ENCODE measurements at regions not wholly inside any gene's neighbourhood (a gene's known extent, or its start where the extent isn't known, plus 50 kb on each side); places are given as distances from the start of the nearest gene placed in this dataset.
"Not testable (repeated sequence)": the region's sequence is repeated elsewhere in the genome, so short reads cannot be mapped to it uniquely, and the experiment has no call there.

DNA sequence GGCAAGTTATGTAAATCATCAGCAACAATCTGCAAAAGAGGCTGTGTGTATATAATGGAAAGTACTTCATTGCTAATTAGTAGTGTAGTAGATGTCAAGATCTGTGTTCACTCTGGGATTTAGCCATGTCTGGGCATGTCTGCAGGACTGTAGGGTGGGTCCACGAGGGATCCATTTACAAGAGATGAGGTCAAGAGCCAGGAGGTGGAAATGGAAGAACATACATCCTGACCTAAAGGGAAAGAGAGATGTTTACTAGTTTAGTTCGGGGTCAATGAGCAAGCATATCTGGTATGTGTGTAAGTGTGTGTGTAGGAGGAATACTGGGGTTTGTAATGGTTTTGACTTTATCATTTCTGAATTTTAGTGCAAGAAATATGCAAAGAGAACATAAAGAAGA, 171.5 kb upstream of the NANOGP8 start:
- POLR2A ChIA-PET = no interaction called here
- H3K4me1 ChIP-seq = peaks cover 8% of the 10 kb centered on the region
- Mint-ChIP-seq H3K4me3 (ENCODE audit: unreplicated experiment) (no peak overlapping the region), H3K27me3 (ENCODE audit: insufficient read depth, unreplicated experiment) (no peaks in the 10 kb centered on the region), H3K4me1 (ENCODE audit: low read depth, unreplicated experiment) (peaks cover 13% of the 10 kb centered on the region), H3K9me3 (ENCODE audit: unreplicated experiment) (no peaks in the 10 kb centered on the region), H3K36me3 (ENCODE audit: insufficient read depth, unreplicated experiment) (no peaks in the 10 kb centered on the region), H3K27ac (ENCODE audit: unreplicated experiment) (no peak overlapping the region)
- no peak overlapping the region for H3K4me3 ChIP-seq (ENCODE audit: low read depth, low read length)
- no TSS peak for BruUV-seq (replicated peaks)
- CTCF ChIA-PET = no interaction called here
- DNase-seq = no peak
- H3K9me3 ChIP-seq = no peaks in the 10 kb centered on the region
- intact Hi-C loops (cut with micrococcal nuclease; ENCODE audit: unreplicated experiment) = no loop called here
- no peaks in the 10 kb centered on the region for H3K27me3 ChIP-seq (replicated peaks; ENCODE audit: control insufficient read depth, insufficient read depth, low read length)
- TF ChIP-seq CTCF (IDR thresholded peaks at IDR 0.05; ENCODE audit: insufficient read depth in 1 of 2, low read depth in 1 of 2, low read length in 1 of 2, severe bottlenecking in 1 of 2, unreplicated experiment in 1 of 2) = no peak
- H3K36me3 ChIP-seq (ENCODE audit: control insufficient read depth, insufficient read depth, low read length) = no peaks in the 10 kb centered on the region

DNA sequence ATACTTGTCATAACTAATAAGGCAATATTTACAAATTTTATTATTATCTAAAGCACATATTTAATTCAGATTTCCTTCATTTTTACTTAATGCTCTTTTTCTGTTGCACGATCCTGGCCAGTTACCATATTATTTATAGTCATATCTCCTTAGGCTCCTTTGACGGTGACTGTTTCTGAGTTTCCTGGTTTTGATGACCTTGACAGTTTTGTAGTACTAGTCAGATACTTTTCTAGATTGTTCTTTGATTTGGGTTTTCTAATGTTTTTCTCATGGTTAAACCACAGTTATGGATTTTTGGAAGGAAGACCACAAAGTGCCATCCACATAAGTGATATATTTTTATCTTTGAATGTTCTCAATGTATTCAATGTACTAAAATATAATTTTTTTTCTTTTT, 171.0 kb upstream of the NANOGP8 start:
- Histone ChIP-seq H3K4me1 (peaks cover 6% of the 10 kb centered on the region), H3K9me3 (no peaks in the 10 kb centered on the region), H3K36me3 (ENCODE audit: control insufficient read depth, insufficient read depth, low read length) (no peaks in the 10 kb centered on the region), H3K27me3 (replicated peaks; ENCODE audit: control insufficient read depth, insufficient read depth, low read length) (no peaks in the 10 kb centered on the region), H3K4me3 (ENCODE audit: low read depth, low read length) (no peak overlapping the region)
- Mint-ChIP-seq H3K4me3 (ENCODE audit: unreplicated experiment) (no peak overlapping the region), H3K36me3 (ENCODE audit: insufficient read depth, unreplicated experiment) (no peaks in the 10 kb centered on the region), H3K4me1 (ENCODE audit: low read depth, unreplicated experiment) (peaks cover 9% of the 10 kb centered on the region), H3K27ac (ENCODE audit: unreplicated experiment) (no peak overlapping the region), H3K9me3 (ENCODE audit: unreplicated experiment) (no peaks in the 10 kb centered on the region), H3K27me3 (ENCODE audit: insufficient read depth, unreplicated experiment) (no peaks in the 10 kb centered on the region)
- no peak for DNase-seq
- POLR2A ChIA-PET = no interaction called here
- no TSS peak for BruUV-seq (replicated peaks)
- intact Hi-C loops (cut with micrococcal nuclease; ENCODE audit: unreplicated experiment) = no loop called here
- TF ChIP-seq CTCF (IDR thresholded peaks at IDR 0.05; ENCODE audit: insufficient read depth in 1 of 2, low read depth in 1 of 2, low read length in 1 of 2, severe bottlenecking in 1 of 2, unreplicated experiment in 1 of 2) = no peak
- CTCF ChIA-PET = no interaction called here

DNA sequence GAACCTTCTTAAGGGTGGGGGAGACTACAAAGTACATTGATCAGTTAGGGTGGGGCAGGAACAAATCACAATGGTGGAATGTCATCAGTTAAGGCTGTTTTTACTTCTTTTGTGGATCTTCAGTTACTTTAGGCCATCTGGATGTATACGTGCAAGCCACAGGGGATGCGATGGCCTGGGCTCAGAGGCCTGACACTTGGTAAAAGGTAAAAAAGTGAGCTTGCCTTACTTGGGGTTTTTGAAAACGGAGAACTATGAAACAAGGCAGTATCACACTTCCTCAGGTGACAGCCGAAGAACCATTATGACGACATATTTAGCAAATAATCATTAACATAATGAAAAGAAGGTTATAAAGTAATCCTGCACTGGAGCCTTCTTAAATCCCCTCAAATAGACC, 169.8 kb upstream of the NANOGP8 start:
- H3K36me3 Mint-ChIP-seq (ENCODE audit: insufficient read depth, unreplicated experiment); H3K4me3 Mint-ChIP-seq (ENCODE audit: unreplicated experiment); H3K36me3 ChIP-seq (ENCODE audit: control insufficient read depth, insufficient read depth, low read length); H3K9me3 Mint-ChIP-seq (ENCODE audit: unreplicated experiment); CTCF ChIA-PET; H3K27me3 ChIP-seq (replicated peaks; ENCODE audit: control insufficient read depth, insufficient read depth, low read length); H3K27ac Mint-ChIP-seq (ENCODE audit: unreplicated experiment); H3K27me3 Mint-ChIP-seq (ENCODE audit: insufficient read depth, unreplicated experiment); POLR2A ChIA-PET; intact Hi-C loops (cut with micrococcal nuclease; ENCODE audit: unreplicated experiment); H3K4me3 ChIP-seq (ENCODE audit: low read depth, low read length); DNase-seq; BruUV-seq (replicated peaks); H3K4me1 ChIP-seq; H3K4me1 Mint-ChIP-seq (ENCODE audit: low read depth, unreplicated experiment); H3K9me3 ChIP-seq: not testable (repeated sequence)

GRCh38 chr15:35254062-35254461, 169.0 kb upstream of the NANOGP8 start:
- DNase-seq = no peak
- H3K4me3 ChIP-seq (ENCODE audit: low read depth, low read length) = no peak overlapping the region
- no peaks in the 10 kb centered on the region for H3K27me3 ChIP-seq (replicated peaks; ENCODE audit: control insufficient read depth, insufficient read depth, low read length)
- POLR2A ChIA-PET = no interaction called here
- BruUV-seq (replicated peaks) = no TSS peak
- H3K4me1 Mint-ChIP-seq (ENCODE audit: low read depth, unreplicated experiment) = no peaks in the 10 kb centered on the region
- no peak overlapping the region for H3K27ac Mint-ChIP-seq (ENCODE audit: unreplicated experiment)
- H3K4me1 ChIP-seq = no peaks in the 10 kb centered on the region
- no peaks in the 10 kb centered on the region for H3K9me3 ChIP-seq
- H3K9me3 Mint-ChIP-seq (ENCODE audit: unreplicated experiment) = no peaks in the 10 kb centered on the region
- no peaks in the 10 kb centered on the region for H3K27me3 Mint-ChIP-seq (ENCODE audit: insufficient read depth, unreplicated experiment)
- no peak for TF ChIP-seq CTCF (IDR thresholded peaks at IDR 0.05; ENCODE audit: insufficient read depth in 1 of 2, low read depth in 1 of 2, low read length in 1 of 2, severe bottlenecking in 1 of 2, unreplicated experiment in 1 of 2)
- intact Hi-C loops (cut with micrococcal nuclease; ENCODE audit: unreplicated experiment) = no loop called here
- H3K36me3 ChIP-seq (ENCODE audit: control insufficient read depth, insufficient read depth, low read length) = no peaks in the 10 kb centered on the region
- no peak overlapping the region for H3K4me3 Mint-ChIP-seq (ENCODE audit: unreplicated experiment)
- CTCF ChIA-PET = no interaction called here
- no peaks in the 10 kb centered on the region for H3K36me3 Mint-ChIP-seq (ENCODE audit: insufficient read depth, unreplicated experiment)

Data from Caco-2 (cell line).